AG09319 (cell line): ENCODE measurements at regions not wholly inside any gene's neighbourhood (a gene's known extent, or its start where the extent isn't known, plus 50 kb on each side); places are given as distances from the start of the nearest gene placed in this dataset.

Experiments used
- DNase-seq: peaks from one replicate; pipeline ENCODE4 v3.0.0-alpha.2; 2010; ENCODE audit warnings: low read depth; ENCODE audit errors: extremely low read depth
- TF ChIP-seq, protein P1 (sequence below): IDR thresholded peaks from 2 replicates; pipeline ENCODE4 v1.5.1; 2011; ENCODE audit warnings: low read depth, mild to moderate bottlenecking, inconsistent platforms, low read length, moderate library complexity

DNA sequence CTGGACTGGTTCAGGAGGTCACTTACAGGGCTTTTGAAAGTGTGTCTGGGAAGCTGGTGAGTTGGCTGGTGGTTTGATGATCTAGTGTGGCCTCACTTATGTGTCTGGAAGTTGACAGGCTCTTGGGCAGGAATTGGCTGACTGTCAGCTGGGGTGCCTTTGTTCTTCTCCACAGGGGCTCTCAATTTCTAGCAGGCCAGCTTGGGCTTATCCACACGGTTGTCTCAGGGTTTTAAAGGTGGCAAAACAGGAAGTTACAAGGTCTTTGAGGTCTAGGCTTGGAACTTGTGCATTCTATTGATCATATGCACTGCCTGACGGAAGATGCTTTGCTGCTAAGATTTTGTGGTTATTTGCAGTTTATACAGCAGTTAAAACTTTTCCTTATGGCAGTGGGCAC, 52.0 kb upstream of the CELF4 start:
- no peak for DNase-seq
- TF ChIP-seq, protein P1, sequence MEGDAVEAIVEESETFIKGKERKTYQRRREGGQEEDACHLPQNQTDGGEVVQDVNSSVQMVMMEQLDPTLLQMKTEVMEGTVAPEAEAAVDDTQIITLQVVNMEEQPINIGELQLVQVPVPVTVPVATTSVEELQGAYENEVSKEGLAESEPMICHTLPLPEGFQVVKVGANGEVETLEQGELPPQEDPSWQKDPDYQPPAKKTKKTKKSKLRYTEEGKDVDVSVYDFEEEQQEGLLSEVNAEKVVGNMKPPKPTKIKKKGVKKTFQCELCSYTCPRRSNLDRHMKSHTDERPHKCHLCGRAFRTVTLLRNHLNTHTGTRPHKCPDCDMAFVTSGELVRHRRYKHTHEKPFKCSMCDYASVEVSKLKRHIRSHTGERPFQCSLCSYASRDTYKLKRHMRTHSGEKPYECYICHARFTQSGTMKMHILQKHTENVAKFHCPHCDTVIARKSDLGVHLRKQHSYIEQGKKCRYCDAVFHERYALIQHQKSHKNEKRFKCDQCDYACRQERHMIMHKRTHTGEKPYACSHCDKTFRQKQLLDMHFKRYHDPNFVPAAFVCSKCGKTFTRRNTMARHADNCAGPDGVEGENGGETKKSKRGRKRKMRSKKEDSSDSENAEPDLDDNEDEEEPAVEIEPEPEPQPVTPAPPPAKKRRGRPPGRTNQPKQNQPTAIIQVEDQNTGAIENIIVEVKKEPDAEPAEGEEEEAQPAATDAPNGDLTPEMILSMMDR = no peak
